Smooth muscle cell (in vitro differentiated cells): ENCODE measurements at regions not wholly inside any gene's neighbourhood (a gene's known extent, or its start where the extent isn't known, plus 50 kb on each side); places are given as distances from the start of the nearest gene placed in this dataset.

ENCODE experiments used
- DNase-seq: peaks from one replicate; lab custom pipeline; 2025; ENCODE audit not compliant: unreplicated experiment; lab: John Stamatoyannopoulos, UW
- H2AFZ ChIP-seq: fragments of 200-600 bp; sonication (generic); 2 replicates; pipeline ENCODE4 v1.6.0; 2016; ENCODE audit warnings: antibody characterized with exemption, low read depth, mild to moderate bottlenecking
- H3F3A ChIP-seq: fragments of 200-600 bp; sonication (generic); 2 replicates; pipeline ENCODE4 v1.6.0; 2017; ENCODE audit warnings: antibody characterized with exemption, low read depth
- H3K27ac ChIP-seq: fragments of 200-600 bp; sonication (generic); 2 replicates; pipeline ENCODE4 v1.5.1; 2016; ENCODE audit warnings: low read depth, mild to moderate bottlenecking
- H3K27me3 ChIP-seq: fragments of 200-600 bp; sonication (generic); 2 replicates; pipeline ENCODE4 v1.6.1; 2016; ENCODE audit warnings: low read depth, mild to moderate bottlenecking
- H3K36me3 ChIP-seq: fragments of 200-600 bp; sonication (generic); 2 replicates; pipeline ENCODE4 v1.5.1; 2016; ENCODE audit warnings: low read depth
- H3K4me1 ChIP-seq: fragments of 200-600 bp; sonication (generic); 2 replicates; pipeline ENCODE4 v1.5.1; 2016; ENCODE audit warnings: low read depth
- H3K4me2 ChIP-seq: fragments of 200-600 bp; sonication (generic); 2 replicates; pipeline ENCODE4 v1.6.0; 2016; ENCODE audit warnings: mild to moderate bottlenecking
- H3K4me3 ChIP-seq: fragments of 200-600 bp; sonication (generic); 2 replicates; pipeline ENCODE4 v1.5.1; 2016; ENCODE audit warnings: mild to moderate bottlenecking
- H3K79me2 ChIP-seq: fragments of 200-600 bp; sonication (generic); 2 replicates; pipeline ENCODE4 v1.6.0; 2016; ENCODE audit warnings: low read depth, mild to moderate bottlenecking
- H3K9ac ChIP-seq: fragments of 200-600 bp; sonication (generic); 2 replicates; pipeline ENCODE4 v1.6.0; 2016; ENCODE audit warnings: low read depth
- H3K9me3 ChIP-seq: fragments of 200-600 bp; sonication (generic); replicated peaks from 2 replicates; pipeline ENCODE4 v1.5.1; 2016; ENCODE audit warnings: low read depth
- H4K20me1 ChIP-seq: fragments of 200-600 bp; sonication (generic); 2 replicates; pipeline ENCODE4 v1.6.0; 2016; ENCODE audit warnings: low read depth
- WGBS: methylation state at CpG from one replicate; pipeline ENCODE4 v1.1.7; 2016; ENCODE audit warnings: low lambda C conversion rate; 5-methylcytosine and 5-hydroxymethylcytosine counted together
- TF ChIP-seq, protein P1 (sequence below): fragments of 200-600 bp; sonication (generic); IDR thresholded peaks from 2 replicates; pipeline ENCODE4 v1.5.1; 2017; ENCODE audit warnings: borderline replicate concordance, mild to moderate bottlenecking, antibody characterized with exemption; ENCODE audit not compliant: insufficient read depth, poor library complexity, severe bottlenecking

DNA sequence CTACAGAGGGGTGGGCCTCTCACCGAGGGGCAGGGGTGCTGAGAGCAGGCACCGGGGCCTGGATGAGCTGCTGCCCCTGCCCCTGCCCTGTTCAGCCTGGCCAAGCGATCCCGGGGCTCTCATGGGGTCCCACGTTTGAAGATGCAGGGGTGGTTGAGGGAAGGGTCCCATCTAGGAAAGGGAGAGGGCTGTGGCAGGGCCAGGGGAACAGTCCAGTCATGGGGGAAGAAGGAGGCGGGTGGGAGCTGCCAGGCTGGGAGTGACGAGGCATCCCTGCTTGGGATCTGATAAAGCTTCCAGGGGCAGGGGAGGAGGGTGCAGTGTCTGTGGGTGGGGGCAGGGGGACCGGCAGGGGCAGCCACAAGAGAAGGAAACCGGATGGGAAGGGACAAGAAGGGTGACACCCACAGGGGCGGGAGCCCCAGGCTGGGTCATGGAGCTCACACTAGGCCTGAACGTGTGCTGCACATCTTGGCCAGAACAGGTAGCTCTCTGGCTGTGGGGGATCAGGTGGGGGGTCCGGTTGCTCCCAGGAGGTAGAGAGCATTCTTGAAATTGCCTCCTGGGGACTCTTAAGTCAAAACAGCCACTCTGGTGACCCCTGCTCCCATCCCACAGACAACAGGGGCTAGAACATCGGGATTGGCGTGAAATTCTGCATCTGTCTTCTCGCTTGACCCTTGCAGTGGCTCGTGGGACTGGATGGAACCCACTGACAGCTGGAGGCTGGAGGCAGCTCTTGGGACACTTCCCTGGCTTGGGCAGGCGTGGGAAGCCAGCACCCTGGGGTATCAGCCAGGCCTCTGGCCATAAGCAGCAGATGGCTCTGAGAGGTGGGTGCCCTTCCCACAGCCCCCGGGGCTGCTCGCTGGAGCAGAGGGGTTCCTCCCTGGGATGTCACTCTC, 58.0 kb upstream of the GATA5 start:
- WGBS, result 77% methylated on average over 17 of the region's 19 CpGs
- Histone ChIP-seq H3K9me3 (no peaks in the 10 kb centered on the region), H3K27me3 (no peaks in the 10 kb centered on the region), H3K36me3 (no peaks in the 10 kb centered on the region), H3K4me3 (no peak overlapping the region), H3F3A (no peaks in the 10 kb centered on the region), H3K4me2 (no peak overlapping the region), H3K27ac (no peak overlapping the region), H4K20me1 (no peaks in the 10 kb centered on the region), H3K4me1 (no peaks in the 10 kb centered on the region), H2AFZ (no peak overlapping the region), H3K9ac (no peak overlapping the region), H3K79me2 (no peaks in the 10 kb centered on the region)
- no peak for DNase-seq
- TF ChIP-seq, protein P1, sequence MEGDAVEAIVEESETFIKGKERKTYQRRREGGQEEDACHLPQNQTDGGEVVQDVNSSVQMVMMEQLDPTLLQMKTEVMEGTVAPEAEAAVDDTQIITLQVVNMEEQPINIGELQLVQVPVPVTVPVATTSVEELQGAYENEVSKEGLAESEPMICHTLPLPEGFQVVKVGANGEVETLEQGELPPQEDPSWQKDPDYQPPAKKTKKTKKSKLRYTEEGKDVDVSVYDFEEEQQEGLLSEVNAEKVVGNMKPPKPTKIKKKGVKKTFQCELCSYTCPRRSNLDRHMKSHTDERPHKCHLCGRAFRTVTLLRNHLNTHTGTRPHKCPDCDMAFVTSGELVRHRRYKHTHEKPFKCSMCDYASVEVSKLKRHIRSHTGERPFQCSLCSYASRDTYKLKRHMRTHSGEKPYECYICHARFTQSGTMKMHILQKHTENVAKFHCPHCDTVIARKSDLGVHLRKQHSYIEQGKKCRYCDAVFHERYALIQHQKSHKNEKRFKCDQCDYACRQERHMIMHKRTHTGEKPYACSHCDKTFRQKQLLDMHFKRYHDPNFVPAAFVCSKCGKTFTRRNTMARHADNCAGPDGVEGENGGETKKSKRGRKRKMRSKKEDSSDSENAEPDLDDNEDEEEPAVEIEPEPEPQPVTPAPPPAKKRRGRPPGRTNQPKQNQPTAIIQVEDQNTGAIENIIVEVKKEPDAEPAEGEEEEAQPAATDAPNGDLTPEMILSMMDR, result no peak

DNA sequence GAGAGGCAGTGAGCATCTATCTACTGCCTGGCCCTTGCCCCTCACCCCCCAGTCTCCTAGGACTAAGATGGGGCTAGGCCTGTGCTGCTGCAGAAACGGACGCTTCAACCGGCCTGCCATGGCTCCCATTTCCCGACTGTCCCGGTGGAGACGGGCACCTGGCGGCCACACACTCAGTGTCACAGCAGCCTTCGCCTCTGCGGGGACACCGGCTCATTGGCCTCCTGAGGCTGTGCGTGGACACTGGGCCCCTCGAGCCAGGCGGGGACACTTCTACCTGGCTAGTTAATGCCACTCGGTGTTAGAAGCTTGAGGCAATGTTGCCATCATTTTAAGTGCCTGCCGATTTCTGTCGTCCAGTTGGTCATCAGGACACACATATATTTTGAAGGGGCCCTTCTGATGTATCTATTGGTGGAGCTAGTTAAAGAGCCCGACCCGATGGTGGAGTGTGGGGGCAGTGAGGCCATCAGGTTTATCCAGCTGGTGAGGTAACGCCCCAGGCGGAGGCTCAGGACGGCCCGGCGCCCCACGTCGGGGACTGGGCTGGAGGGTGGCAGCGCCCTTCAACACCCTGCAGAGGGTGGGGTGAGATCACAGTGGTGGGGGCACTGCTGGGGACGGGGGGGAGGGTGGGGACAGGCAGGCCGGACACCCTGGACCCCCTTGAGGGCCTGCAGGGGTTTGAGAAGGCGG, 58.9 kb upstream of the GATA5 start:
- Histone ChIP-seq H3K4me2 (no peak overlapping the region), H3K4me3 (no peak overlapping the region), H3K36me3 (no peaks in the 10 kb centered on the region), H3K79me2 (no peaks in the 10 kb centered on the region), H3K9me3 (no peaks in the 10 kb centered on the region), H3K9ac (no peak overlapping the region), H4K20me1 (no peaks in the 10 kb centered on the region), H3F3A (no peaks in the 10 kb centered on the region), H3K27ac (no peak overlapping the region), H3K27me3 (no peaks in the 10 kb centered on the region), H2AFZ (no peak overlapping the region), H3K4me1 (no peaks in the 10 kb centered on the region)
- no peak for DNase-seq
- 95% methylated on average over 27 of the region's 29 CpGs for WGBS
- TF ChIP-seq, protein P1, result no peak

DNA sequence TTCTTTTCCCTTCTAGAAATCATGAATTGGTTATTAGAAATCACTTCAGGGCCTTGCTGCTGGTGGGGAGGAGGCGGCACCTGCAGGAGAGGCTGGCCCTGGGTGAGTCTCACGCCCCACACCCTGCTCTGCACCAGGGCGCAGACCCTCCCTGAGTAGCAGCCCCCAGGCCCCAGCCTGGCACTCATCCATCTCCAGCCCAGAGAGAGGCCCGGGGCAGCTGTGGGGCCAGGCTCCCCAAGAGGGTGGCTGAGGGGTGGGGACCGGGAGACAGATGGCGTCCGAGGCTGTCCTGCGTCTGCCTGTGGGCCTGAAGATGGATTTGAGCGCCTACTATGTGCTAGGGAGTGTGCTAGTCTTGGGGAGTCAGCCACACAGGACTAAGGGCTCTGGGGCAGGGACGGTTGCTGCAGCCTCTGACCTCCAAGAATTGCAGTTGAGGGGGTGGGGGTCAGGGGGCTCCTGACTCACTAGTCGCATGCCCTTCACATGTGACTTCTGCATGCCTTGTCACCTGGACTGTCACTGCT, 59.6 kb upstream of the GATA5 start:
- H3K27ac ChIP-seq, result no peak overlapping the region
- no peak for DNase-seq
- H3K9me3 ChIP-seq, result no peaks in the 10 kb centered on the region
- H3K4me2 ChIP-seq, result no peak overlapping the region
- 91% methylated on average over 11 of the region's 11 CpGs for WGBS
- H3K27me3 ChIP-seq, result no peaks in the 10 kb centered on the region
- no peaks in the 10 kb centered on the region for H4K20me1 ChIP-seq
- H3K4me1 ChIP-seq, result no peaks in the 10 kb centered on the region
- no peak overlapping the region for H2AFZ ChIP-seq
- no peak overlapping the region for H3K4me3 ChIP-seq
- H3F3A ChIP-seq, result no peaks in the 10 kb centered on the region
- no peaks in the 10 kb centered on the region for H3K79me2 ChIP-seq
- TF ChIP-seq, protein P1, result no peak
- H3K9ac ChIP-seq, result no peak overlapping the region
- H3K36me3 ChIP-seq, result no peaks in the 10 kb centered on the region
